SU-DHL-6 (cell line): ENCODE measurements at regions not wholly inside any gene's neighbourhood (a gene's known extent, or its start where the extent isn't known, plus 50 kb on each side); places are given as distances from the start of the nearest gene placed in this dataset.

Experiments used
- H2AFZ ChIP-seq: fragments of 200-600 bp; sonication (generic); 2 replicates; pipeline ENCODE4 v1.6.1; 2014; ENCODE audit warnings: low read depth, mild to moderate bottlenecking, moderate library complexity, mixed read lengths, antibody characterized with exemption, low read length; ENCODE audit not compliant: severe bottlenecking
- H3F3A ChIP-seq: fragments of 200-600 bp; shearing (Covaris generic); 2 replicates; pipeline ENCODE4 v1.6.0; 2016; ENCODE audit warnings: antibody characterized with exemption, mild to moderate bottlenecking; ENCODE audit not compliant: insufficient read depth
- H3K27ac ChIP-seq: fragments of 200-600 bp; sonication (generic); 2 replicates; pipeline ENCODE4 v1.5.1; 2016; ENCODE audit warnings: low read depth, mild to moderate bottlenecking, low read length, moderate library complexity, mixed read lengths
- H3K27me3 ChIP-seq: fragments of 200-600 bp; sonication (generic), shearing (Covaris generic); 2 replicates; pipeline ENCODE4 v1.6.0; 2014; ENCODE audit warnings: mild to moderate bottlenecking, low read length
- H3K36me3 ChIP-seq: fragments of 200-600 bp; sonication (generic); 2 replicates; pipeline ENCODE4 v1.6.1; 2014; ENCODE audit warnings: mild to moderate bottlenecking, low read length, mixed read lengths
- H3K4me2 ChIP-seq: fragments of 300-600, 200-600 bp; shearing (Covaris generic), sonication (generic); 2 replicates; pipeline ENCODE4 v1.6.0; 2014; ENCODE audit warnings: low read length, low read depth, mild to moderate bottlenecking; ENCODE audit not compliant: poor library complexity, severe bottlenecking
- H3K4me3 ChIP-seq: fragments of 200-600 bp; sonication (generic); 2 replicates; pipeline ENCODE4 v1.5.1; 2014; ENCODE audit warnings: antibody characterized with exemption, low read length, mild to moderate bottlenecking, mixed read lengths; ENCODE audit not compliant: insufficient read depth, poor library complexity, severe bottlenecking
- H3K79me2 ChIP-seq: fragments of 200-600 bp; sonication (generic); 2 replicates; pipeline ENCODE4 v1.6.1; 2014; ENCODE audit warnings: mild to moderate bottlenecking, low read length, moderate library complexity; ENCODE audit not compliant: insufficient read depth
- H3K9ac ChIP-seq: fragments of 200-600 bp; sonication (generic); 2 replicates; pipeline ENCODE4 v1.7.0; 2014; ENCODE audit warnings: mild to moderate bottlenecking, low read length
- H3K9me2 ChIP-seq: fragments of 200-600 bp; sonication (generic); replicated peaks from 2 replicates; pipeline ENCODE4 v1.6.1; 2014; ENCODE audit warnings: low read length; ENCODE audit not compliant: insufficient read depth
- H3K9me3 ChIP-seq: fragments of 200-600 bp; sonication (generic); 2 replicates; pipeline ENCODE4 v1.6.1; 2014; ENCODE audit warnings: low read length, mixed read lengths; ENCODE audit not compliant: insufficient read depth
- H4K20me1 ChIP-seq: fragments of 200-600 bp; sonication (generic); 2 replicates; pipeline ENCODE4 v1.6.1; 2014; ENCODE audit warnings: low read depth, mild to moderate bottlenecking, antibody characterized with exemption, low read length, moderate library complexity, mixed read lengths
- EZH2phosphoT487 ChIP-seq: fragments of 200-600 bp; sonication (generic), shearing (Covaris generic); conservative IDR thresholded peaks from 2 replicates; pipeline ENCODE4 v1.6.1; 2018; ENCODE audit warnings: mild to moderate bottlenecking, antibody characterized with exemption, low read length, moderate library complexity, mixed read lengths
- TF ChIP-seq, protein P1 (sequence below): fragments of 200-600 bp; sonication (generic); IDR thresholded peaks from one replicate; pipeline ENCODE4 v1.5.1; 2017; ENCODE audit warnings: antibody characterized with exemption, mild to moderate bottlenecking, low read length, moderate library complexity; ENCODE audit not compliant: insufficient read depth, poor library complexity, severe bottlenecking

DNA sequence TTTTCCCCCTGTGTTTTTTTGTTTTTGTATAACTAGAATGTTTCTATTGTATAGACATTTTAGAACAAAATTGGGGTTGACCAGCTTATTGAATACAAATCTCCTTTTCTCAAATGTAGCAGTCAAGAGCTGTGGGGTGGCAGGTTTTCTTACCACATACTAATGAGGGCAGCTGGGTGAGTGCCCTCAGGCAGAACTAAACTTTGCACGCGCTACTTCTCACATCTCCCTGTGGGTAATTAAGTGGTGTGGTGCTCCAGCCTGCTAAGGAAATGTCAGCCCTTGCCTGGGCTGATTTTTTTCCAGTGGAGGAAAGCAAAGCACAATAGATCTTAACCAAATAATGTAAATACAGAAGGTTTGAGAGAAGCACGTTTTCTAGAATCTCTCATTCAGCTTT is 717.6 kb upstream of the TENM3 start:
- no peaks in the 10 kb centered on the region for H3K9me2 ChIP-seq
- no peaks in the 10 kb centered on the region for H4K20me1 ChIP-seq
- H3K36me3 ChIP-seq, result no peaks in the 10 kb centered on the region
- H3K4me3 ChIP-seq, result no peak overlapping the region
- H3K4me2 ChIP-seq, result no peak overlapping the region
- H3K79me2 ChIP-seq, result no peaks in the 10 kb centered on the region
- H3K9me3 ChIP-seq, result no peaks in the 10 kb centered on the region
- no peak overlapping the region for H3K9ac ChIP-seq
- no peaks in the 10 kb centered on the region for H3K27me3 ChIP-seq
- no peak overlapping the region for H2AFZ ChIP-seq
- no peaks in the 10 kb centered on the region for H3F3A ChIP-seq
- no peak overlapping the region for H3K27ac ChIP-seq
- no peak for TF ChIP-seq EZH2phosphoT487
- TF ChIP-seq, protein P1, sequence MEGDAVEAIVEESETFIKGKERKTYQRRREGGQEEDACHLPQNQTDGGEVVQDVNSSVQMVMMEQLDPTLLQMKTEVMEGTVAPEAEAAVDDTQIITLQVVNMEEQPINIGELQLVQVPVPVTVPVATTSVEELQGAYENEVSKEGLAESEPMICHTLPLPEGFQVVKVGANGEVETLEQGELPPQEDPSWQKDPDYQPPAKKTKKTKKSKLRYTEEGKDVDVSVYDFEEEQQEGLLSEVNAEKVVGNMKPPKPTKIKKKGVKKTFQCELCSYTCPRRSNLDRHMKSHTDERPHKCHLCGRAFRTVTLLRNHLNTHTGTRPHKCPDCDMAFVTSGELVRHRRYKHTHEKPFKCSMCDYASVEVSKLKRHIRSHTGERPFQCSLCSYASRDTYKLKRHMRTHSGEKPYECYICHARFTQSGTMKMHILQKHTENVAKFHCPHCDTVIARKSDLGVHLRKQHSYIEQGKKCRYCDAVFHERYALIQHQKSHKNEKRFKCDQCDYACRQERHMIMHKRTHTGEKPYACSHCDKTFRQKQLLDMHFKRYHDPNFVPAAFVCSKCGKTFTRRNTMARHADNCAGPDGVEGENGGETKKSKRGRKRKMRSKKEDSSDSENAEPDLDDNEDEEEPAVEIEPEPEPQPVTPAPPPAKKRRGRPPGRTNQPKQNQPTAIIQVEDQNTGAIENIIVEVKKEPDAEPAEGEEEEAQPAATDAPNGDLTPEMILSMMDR, result no peak

DNA sequence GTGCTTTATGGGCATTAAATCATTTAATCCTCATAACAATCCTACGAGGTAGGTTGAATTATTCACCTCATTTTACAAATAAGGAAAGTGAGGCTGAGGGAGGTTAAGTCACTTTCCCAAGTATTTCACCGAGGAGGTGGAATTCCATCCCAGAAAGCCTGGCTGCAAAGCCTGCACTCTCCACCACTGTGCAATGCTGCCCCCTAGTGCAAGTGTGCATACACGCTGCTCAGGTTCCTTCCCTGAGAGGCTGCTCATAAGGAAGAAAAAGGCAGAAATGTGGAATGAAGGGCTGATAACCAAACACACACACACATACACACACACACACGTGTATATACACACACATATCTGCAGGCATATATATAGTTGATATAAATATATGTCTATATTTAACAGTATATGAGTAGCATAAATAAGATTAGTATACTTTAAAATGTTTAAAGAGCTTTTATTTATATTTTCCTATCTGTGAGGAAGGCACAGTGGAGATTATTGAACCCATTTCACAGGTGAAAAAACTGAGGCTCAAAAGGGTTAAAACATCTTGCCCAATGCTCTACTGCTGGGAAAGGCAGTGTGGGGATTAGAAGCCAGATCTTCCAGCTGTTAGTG is 714.5 kb upstream of the TENM3 start:
- Histone ChIP-seq H3K9ac (no peak overlapping the region), H3K9me3 (no peaks in the 10 kb centered on the region), H3K36me3 (no peaks in the 10 kb centered on the region), H2AFZ (no peak overlapping the region), H3K27ac (no peak overlapping the region), H3K4me3 (no peak overlapping the region), H3F3A (no peaks in the 10 kb centered on the region), H3K79me2 (no peaks in the 10 kb centered on the region), H3K4me2 (no peak overlapping the region), H4K20me1 (no peaks in the 10 kb centered on the region), H3K27me3 (no peaks in the 10 kb centered on the region), H3K9me2 (no peaks in the 10 kb centered on the region)
- TF ChIP-seq, protein P1, result peak; percentile 79
- TF ChIP-seq EZH2phosphoT487, result no peak

DNA sequence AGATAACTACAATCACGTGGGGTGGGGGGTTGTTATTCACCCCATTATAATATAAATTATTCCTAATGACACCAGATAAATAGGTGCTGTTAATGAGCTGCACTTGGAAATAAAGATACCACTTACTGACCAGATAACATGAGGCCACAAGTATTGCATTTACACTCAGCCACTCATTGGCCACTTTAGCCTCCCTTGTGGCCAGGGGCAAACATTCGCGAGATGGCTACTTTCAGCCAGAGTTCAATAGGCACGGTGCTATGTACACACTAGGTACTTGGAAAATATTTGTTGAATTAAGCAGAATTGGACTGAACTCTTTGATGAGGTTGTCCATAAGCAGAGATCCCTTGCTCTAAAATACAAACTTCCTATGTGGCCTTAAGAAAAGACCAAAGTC is 713.7 kb upstream of the TENM3 start:
- H3K9me3 ChIP-seq, result no peaks in the 10 kb centered on the region
- no peaks in the 10 kb centered on the region for H3K79me2 ChIP-seq
- TF ChIP-seq EZH2phosphoT487, result no peak
- TF ChIP-seq, protein P1, result no peak
- H3K9me2 ChIP-seq, result no peaks in the 10 kb centered on the region
- H4K20me1 ChIP-seq, result no peaks in the 10 kb centered on the region
- no peak overlapping the region for H3K4me3 ChIP-seq
- no peaks in the 10 kb centered on the region for H3K27me3 ChIP-seq
- no peak overlapping the region for H2AFZ ChIP-seq
- H3K4me2 ChIP-seq, result no peak overlapping the region
- no peaks in the 10 kb centered on the region for H3K36me3 ChIP-seq
- no peak overlapping the region for H3K9ac ChIP-seq
- H3K27ac ChIP-seq, result no peak overlapping the region
- H3F3A ChIP-seq, result no peaks in the 10 kb centered on the region
